ENCODE measurements at regions not wholly inside any gene's neighbourhood (a gene's known extent, or its start where the extent isn't known, plus 50 kb on each side); places are given as distances from the start of the nearest gene placed in this dataset.

- H3K4me1 ChIP-seq (ENCODE audit: insufficient read depth, low read length): no peaks in the 10 kb centered on the region
- no peaks in the 10 kb centered on the region for H3F3A ChIP-seq (ENCODE audit: low read length, unreplicated experiment)
- no peak for TF ChIP-seq CTCF (conservative IDR thresholded peaks at IDR 0.05; ENCODE audit: low read depth, low read length)
- H2AFZ ChIP-seq (ENCODE audit: low read length): no peak overlapping the region
- H4K20me1 ChIP-seq (ENCODE audit: low read length): no peaks in the 10 kb centered on the region
- H3K4me2 ChIP-seq (ENCODE audit: low read length): no peak overlapping the region
- H3K9me3 ChIP-seq (ENCODE audit: low read length): no peaks in the 10 kb centered on the region
- ChIA-PET CTCF (no interaction called here), POLR2A (ENCODE audit: unreplicated experiment) (no interaction called here)
- no peak for ATAC-seq
- H3K27me3 ChIP-seq (ENCODE audit: low read length): no peaks in the 10 kb centered on the region
- no peak overlapping the region for H3K4me3 ChIP-seq (ENCODE audit: low read length)
- H3K9me2 ChIP-seq (replicated peaks; ENCODE audit: low read length): no peaks in the 10 kb centered on the region
- intact Hi-C loops (cut with micrococcal nuclease): no loop called here
- no peak overlapping the region for H3K27ac ChIP-seq (ENCODE audit: low read length)
- H3K9ac ChIP-seq (ENCODE audit: low read length): no peak overlapping the region
- DNase-seq: no peak
- no peaks in the 10 kb centered on the region for H3K36me3 ChIP-seq (ENCODE audit: low read depth, low read length)
- BruUV-seq (replicated peaks): no TSS peak
- H3K79me2 ChIP-seq (ENCODE audit: low read length): no peaks in the 10 kb centered on the region
Observed at GRCh38 chr2:152254486-152254885, 78.9 kb upstream of the STAM2 start.

DNA sequence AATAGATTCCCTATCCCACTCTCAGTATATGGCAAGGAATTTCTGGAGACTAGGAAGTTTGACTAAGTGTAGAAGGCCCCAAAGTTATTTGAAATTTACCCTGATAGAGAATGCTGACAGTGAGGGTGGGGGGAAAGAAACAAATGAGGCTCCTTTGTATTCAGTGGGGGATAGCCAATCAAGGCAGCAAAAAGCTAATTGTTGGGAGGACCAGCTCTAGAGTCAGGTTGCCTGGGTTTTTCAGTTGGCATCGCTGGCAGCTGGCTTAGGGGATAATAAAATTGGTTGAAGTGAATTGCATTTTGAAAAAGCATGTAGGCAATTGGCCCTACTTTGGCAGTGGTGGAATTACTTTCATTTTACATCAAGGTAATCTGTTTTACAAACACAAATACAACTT, 79.4 kb upstream of the STAM2 start:
- BruUV-seq (replicated peaks): no TSS peak
- TF ChIP-seq CTCF (conservative IDR thresholded peaks at IDR 0.05; ENCODE audit: low read depth, low read length) (no peak), EZH2phosphoT487 (IDR thresholded peaks at IDR 0.05; ENCODE audit: borderline replicate concordance, low read length) (no peak), EZH2 (IDR thresholded peaks at IDR 0.05; ENCODE audit: low read length, unreplicated experiment) (no peak)
- POLR2A ChIA-PET (ENCODE audit: unreplicated experiment): no interaction called here

GRCh38 chr2:152255918-152256317, 79.1 kb upstream of the FMNL2 start:
- Histone ChIP-seq H3K4me2 (ENCODE audit: low read length) (no peak overlapping the region), H2AFZ (ENCODE audit: low read length) (no peak overlapping the region), H3K4me3 (ENCODE audit: low read length) (no peak overlapping the region), H4K20me1 (ENCODE audit: low read length) (no peaks in the 10 kb centered on the region), H3K9ac (ENCODE audit: low read length) (no peak overlapping the region), H3K4me1 (ENCODE audit: insufficient read depth, low read length) (no peaks in the 10 kb centered on the region), H3K27ac (ENCODE audit: low read length) (no peak overlapping the region), H3F3A (ENCODE audit: low read length, unreplicated experiment) (no peaks in the 10 kb centered on the region), H3K9me3 (ENCODE audit: low read length) (no peaks in the 10 kb centered on the region), H3K9me2 (replicated peaks; ENCODE audit: low read length) (no peaks in the 10 kb centered on the region), H3K27me3 (ENCODE audit: low read length) (no peaks in the 10 kb centered on the region), H3K79me2 (ENCODE audit: low read length) (no peaks in the 10 kb centered on the region), H3K36me3 (ENCODE audit: low read depth, low read length) (no peaks in the 10 kb centered on the region)
- DNase-seq (no peak), ATAC-seq (no peak)
- intact Hi-C loops (cut with micrococcal nuclease): no loop called here
- ChIA-PET POLR2A (ENCODE audit: unreplicated experiment) (no interaction called here), CTCF (no interaction called here)
- no TSS peak for BruUV-seq (replicated peaks)
- no peak for TF ChIP-seq EZH2phosphoT487 (IDR thresholded peaks at IDR 0.05; ENCODE audit: borderline replicate concordance, low read length)
- no peak for TF ChIP-seq CTCF (conservative IDR thresholded peaks at IDR 0.05; ENCODE audit: low read depth, low read length)
- TF ChIP-seq EZH2 (IDR thresholded peaks at IDR 0.05; ENCODE audit: low read length, unreplicated experiment): no peak

More for the DNA sequence above, 79.4 kb upstream of the STAM2 start:
- CTCF ChIA-PET: no interaction called here
- Histone ChIP-seq H3K9me2 (replicated peaks; ENCODE audit: low read length) (no peaks in the 10 kb centered on the region), H3K9ac (ENCODE audit: low read length) (no peak overlapping the region), H3K4me3 (ENCODE audit: low read length) (no peak overlapping the region), H3K27ac (ENCODE audit: low read length) (no peak overlapping the region), H2AFZ (ENCODE audit: low read length) (no peak overlapping the region), H4K20me1 (ENCODE audit: low read length) (no peaks in the 10 kb centered on the region), H3K79me2 (ENCODE audit: low read length) (no peaks in the 10 kb centered on the region), H3K36me3 (ENCODE audit: low read depth, low read length) (no peaks in the 10 kb centered on the region), H3K9me3 (ENCODE audit: low read length) (no peaks in the 10 kb centered on the region), H3K27me3 (ENCODE audit: low read length) (no peaks in the 10 kb centered on the region), H3K4me2 (ENCODE audit: low read length) (no peak overlapping the region), H3F3A (ENCODE audit: low read length, unreplicated experiment) (no peaks in the 10 kb centered on the region), H3K4me1 (ENCODE audit: insufficient read depth, low read length) (no peaks in the 10 kb centered on the region)
- ATAC-seq: no peak
- no peak for DNase-seq
- intact Hi-C loops (cut with micrococcal nuclease): no loop called here

Measured in PC-3 (cell line).